ENCODE measurements at regions not wholly inside any gene's neighbourhood (a gene's known extent, or its start where the extent isn't known, plus 50 kb on each side); places are given as distances from the start of the nearest gene placed in this dataset.

DNA sequence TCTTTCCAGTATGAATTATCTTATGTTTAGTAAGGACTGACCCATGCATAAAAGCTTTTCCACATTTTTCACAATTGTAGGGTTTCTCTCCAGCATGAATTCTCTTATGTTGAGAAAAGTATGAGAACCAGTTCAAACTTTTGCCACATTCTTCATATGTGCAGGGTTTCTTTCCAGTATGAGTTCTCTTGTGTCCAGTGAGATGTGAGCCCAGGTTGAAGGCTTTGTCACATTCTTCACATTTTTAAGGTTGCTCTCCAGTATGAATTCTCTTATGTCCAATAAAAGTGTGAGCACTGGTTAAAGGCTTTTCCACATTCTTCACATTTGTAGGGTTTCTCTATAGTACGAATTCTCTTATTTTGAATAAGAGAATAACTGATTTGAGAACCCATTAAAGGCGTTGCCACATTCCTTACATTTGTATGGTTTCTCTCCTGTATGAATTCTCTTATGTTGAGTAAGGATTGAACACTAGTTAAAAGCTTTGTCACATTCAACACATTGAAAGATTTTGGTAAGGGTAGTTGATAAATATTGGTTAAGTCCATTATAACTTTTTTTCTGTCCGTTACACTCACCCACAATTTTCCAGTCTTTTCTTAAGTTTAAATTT is 911.0 kb upstream of the ZNF722 start:
- Mint-ChIP-seq H3K9me3 (peaks cover 53% of the 10 kb centered on the region), H3K4me1 (ENCODE audit: low read depth) (no peaks in the 10 kb centered on the region), H3K27ac (no peak overlapping the region), H3K27me3 (no peaks in the 10 kb centered on the region), H3K36me3 (ENCODE audit: low read depth) (peaks cover 2% of the 10 kb centered on the region), H3K4me3 (no peak overlapping the region)
- ChIA-PET CTCF (no interaction called here), POLR2A (no interaction called here)
- intact Hi-C loops (cut with micrococcal nuclease), result no loop called here
- TF ChIP-seq, protein P1, sequence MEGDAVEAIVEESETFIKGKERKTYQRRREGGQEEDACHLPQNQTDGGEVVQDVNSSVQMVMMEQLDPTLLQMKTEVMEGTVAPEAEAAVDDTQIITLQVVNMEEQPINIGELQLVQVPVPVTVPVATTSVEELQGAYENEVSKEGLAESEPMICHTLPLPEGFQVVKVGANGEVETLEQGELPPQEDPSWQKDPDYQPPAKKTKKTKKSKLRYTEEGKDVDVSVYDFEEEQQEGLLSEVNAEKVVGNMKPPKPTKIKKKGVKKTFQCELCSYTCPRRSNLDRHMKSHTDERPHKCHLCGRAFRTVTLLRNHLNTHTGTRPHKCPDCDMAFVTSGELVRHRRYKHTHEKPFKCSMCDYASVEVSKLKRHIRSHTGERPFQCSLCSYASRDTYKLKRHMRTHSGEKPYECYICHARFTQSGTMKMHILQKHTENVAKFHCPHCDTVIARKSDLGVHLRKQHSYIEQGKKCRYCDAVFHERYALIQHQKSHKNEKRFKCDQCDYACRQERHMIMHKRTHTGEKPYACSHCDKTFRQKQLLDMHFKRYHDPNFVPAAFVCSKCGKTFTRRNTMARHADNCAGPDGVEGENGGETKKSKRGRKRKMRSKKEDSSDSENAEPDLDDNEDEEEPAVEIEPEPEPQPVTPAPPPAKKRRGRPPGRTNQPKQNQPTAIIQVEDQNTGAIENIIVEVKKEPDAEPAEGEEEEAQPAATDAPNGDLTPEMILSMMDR (IDR thresholded peaks at IDR 0.05), result no peak
- no peak for DNase-seq
- ATAC-seq, result no peak

DNA sequence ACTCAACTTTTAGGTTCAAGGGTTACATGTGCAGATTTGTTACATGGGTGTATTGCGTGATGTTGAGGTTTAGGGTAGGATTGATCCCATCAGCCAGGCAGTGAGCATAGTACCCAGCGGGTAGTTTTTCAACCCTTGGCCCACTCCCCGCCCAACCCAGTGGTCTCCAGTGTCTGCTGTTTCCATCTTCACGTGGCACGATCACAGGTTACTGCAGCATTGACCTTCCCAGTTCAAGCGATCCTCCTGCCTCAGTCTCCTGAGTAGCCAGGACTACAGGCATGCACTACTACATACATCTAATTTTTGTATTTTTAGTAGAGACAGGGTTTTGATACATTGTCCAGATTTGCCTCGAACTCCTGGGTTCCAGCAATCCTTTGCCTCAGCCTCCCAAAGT is 905.7 kb upstream of the ZNF722 start:
- Mint-ChIP-seq H3K36me3 (ENCODE audit: low read depth) (peaks cover under 1% of the 10 kb centered on the region), H3K9me3 (peaks cover 36% of the 10 kb centered on the region), H3K4me1 (ENCODE audit: low read depth) (no peaks in the 10 kb centered on the region), H3K4me3 (no peak overlapping the region), H3K27me3 (no peaks in the 10 kb centered on the region), H3K27ac (no peak overlapping the region)
- TF ChIP-seq, protein P1 (IDR thresholded peaks at IDR 0.05), result no peak
- intact Hi-C loops (cut with micrococcal nuclease), result loop anchor here (10.0 kb wide), 1 partner anchor 52 kb away; no protein-coding TSS in a partner anchor
- DNase-seq (no peak), ATAC-seq (no peak)
- CTCF ChIA-PET, result no interaction called here
- POLR2A ChIA-PET, result no interaction called here

DNA sequence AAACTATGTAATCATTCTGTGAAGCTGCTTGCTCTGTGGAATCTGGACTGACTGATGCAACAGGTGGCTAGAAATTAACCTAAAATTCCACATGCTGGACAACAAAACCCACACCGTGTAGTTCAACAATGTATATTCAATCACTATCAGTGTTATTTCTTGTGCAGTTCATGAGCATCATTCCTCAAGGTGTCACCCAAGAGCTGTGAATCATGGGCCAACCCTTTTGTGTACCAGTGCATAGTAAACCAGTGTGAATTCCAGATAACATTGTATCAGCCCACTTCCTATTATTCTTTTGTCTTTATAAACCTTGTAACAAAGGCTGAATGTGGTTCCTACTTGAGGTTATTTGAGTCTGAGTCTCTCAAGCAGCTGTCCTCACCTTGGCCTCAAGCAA is 905.2 kb upstream of the ZNF722 start:
- no peak overlapping the region for H3K4me3 Mint-ChIP-seq
- no peak for ATAC-seq
- DNase-seq, result no peak
- no peaks in the 10 kb centered on the region for H3K27me3 Mint-ChIP-seq
- TF ChIP-seq, protein P1 (IDR thresholded peaks at IDR 0.05), result no peak
- H3K4me1 Mint-ChIP-seq (ENCODE audit: low read depth), result no peaks in the 10 kb centered on the region
- POLR2A ChIA-PET, result no interaction called here
- H3K9me3 Mint-ChIP-seq, result peaks cover 31% of the 10 kb centered on the region
- CTCF ChIA-PET, result no interaction called here
- intact Hi-C loops (cut with micrococcal nuclease), result loop anchor here (10.0 kb wide), 1 partner anchor 51 kb away; no protein-coding TSS in a partner anchor
- H3K27ac Mint-ChIP-seq, result no peak overlapping the region
- H3K36me3 Mint-ChIP-seq (ENCODE audit: low read depth), result no peaks in the 10 kb centered on the region

DNA sequence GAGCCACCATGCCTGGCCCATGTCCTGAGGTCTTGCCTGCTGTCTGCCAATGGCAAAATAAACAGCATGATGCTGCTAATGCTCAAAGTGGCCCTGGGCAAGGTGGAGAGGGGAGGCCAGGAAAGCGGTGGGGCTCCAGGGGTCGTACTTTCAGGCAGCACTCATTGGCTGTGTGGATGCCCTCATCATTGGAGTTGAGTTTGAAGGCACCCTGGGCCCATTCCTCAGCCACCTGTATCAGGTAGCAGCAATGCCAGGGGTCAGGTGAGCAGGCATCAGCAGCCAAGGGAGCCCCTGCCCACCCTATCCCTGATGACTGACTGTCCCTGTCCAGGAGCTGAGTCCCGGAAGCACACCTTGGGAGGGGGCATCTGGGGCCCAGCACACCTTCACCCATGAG is 902.5 kb upstream of the ZNF722 start:
- H3K27ac Mint-ChIP-seq, result no peak overlapping the region
- no peak for DNase-seq
- POLR2A ChIA-PET, result no interaction called here
- H3K4me3 Mint-ChIP-seq, result no peak overlapping the region
- intact Hi-C loops (cut with micrococcal nuclease), result loop anchor here (10.0 kb wide), 1 partner anchor 49 kb away; no protein-coding TSS in a partner anchor
- H3K27me3 Mint-ChIP-seq, result no peaks in the 10 kb centered on the region
- no peaks in the 10 kb centered on the region for H3K36me3 Mint-ChIP-seq (ENCODE audit: low read depth)
- H3K9me3 Mint-ChIP-seq, result peaks cover 18% of the 10 kb centered on the region
- ATAC-seq, result no peak
- TF ChIP-seq, protein P1 (IDR thresholded peaks at IDR 0.05), result no peak
- CTCF ChIA-PET, result no interaction called here
- H3K4me1 Mint-ChIP-seq (ENCODE audit: low read depth), result no peaks in the 10 kb centered on the region

DNA sequence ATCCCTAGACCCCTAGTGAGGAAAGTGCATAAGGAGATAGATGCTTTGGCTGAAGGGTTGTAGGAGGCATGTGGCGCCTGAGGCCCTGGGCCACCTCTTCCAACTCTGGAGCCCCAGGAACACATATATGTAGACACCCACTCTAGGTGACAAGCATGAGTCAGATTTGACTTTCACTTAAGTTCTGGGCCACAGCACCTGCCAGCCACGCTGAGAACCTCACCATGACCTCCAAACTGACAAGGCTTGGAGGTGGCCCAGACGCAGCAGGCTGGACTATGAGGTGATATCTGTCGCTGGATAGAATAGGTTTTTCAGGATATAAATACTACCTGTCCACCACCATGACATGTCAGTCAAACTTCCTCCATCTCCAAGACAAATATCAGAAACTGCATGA is 894.0 kb upstream of the ZNF722 start:
- CTCF ChIA-PET, result no interaction called here
- H3K9me3 Mint-ChIP-seq, result peaks cover 14% of the 10 kb centered on the region

More for the DNA sequence above, 894.0 kb upstream of the ZNF722 start:
- no peak overlapping the region for H3K27ac Mint-ChIP-seq
- no peaks in the 10 kb centered on the region for H3K27me3 Mint-ChIP-seq
- TF ChIP-seq, protein P1 (IDR thresholded peaks at IDR 0.05), result no peak
- H3K36me3 Mint-ChIP-seq (ENCODE audit: low read depth), result no peaks in the 10 kb centered on the region
- H3K4me3 Mint-ChIP-seq, result no peak overlapping the region
- intact Hi-C loops (cut with micrococcal nuclease), result no loop called here
- ATAC-seq (no peak), DNase-seq (no peak)
- no peaks in the 10 kb centered on the region for H3K4me1 Mint-ChIP-seq (ENCODE audit: low read depth)
- POLR2A ChIA-PET, result no interaction called here

All from activated CD8-positive, alpha-beta T cell treated with anti-CD3 and anti-CD28 coated beads for 36 hours (primary cell).